GM21515 (cell line): ENCODE measurements at regions not wholly inside any gene's neighbourhood (a gene's known extent, or its start where the extent isn't known, plus 50 kb on each side); places are given as distances from the start of the nearest gene placed in this dataset.

Source experiments
- ATAC-seq: cut with Tn5 transposase; IDR thresholded peaks from one replicate; pipeline ENCODE4 v1.9.1; 2021; ENCODE audit not compliant: unreplicated experiment

DNA sequence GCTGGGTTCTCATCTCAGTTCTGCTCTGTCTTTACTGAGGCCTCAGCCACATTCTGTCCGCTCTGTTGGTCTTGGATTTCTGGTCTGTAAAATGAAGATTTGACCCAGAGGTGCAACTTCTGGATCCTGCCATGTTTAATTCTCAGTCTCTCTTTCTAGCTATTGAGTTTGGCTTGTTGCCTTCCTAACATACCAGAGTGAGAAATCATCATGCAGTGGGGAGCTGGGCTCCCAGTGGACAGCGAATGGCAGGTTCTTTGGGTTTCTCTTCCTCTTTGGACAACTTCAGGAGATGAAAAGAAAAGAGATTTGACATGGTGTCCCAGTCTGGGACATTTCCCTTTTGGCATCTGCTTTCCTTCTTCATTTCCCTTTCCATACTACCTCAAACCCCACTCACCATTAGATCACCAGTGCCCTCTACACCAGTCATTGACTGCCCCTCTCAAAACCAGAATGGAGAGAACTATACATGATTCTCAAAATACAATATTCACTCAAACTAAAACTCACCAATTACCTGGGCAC is 334.7 kb downstream of the ACTL7B start:
- no peak for ATAC-seq

DNA sequence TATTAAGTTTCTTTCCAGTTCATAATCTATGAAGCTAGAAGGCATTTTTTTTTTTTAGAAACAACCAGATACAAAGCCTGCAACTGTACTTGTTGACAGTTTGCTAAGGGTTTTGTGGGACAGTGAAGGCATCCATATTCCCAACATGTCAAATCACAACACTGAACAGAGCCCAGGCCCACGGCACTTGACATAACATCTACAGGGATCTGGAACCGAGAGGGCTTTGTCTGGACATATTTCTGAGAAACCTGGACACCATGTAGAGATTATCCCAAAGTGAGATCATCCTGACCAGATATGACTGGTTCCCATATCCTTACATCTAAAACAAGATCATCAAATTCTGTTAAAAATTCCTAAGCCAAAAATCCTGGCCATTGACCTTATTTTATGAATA is 336.3 kb downstream of the ACTL7B start:
- no peak for ATAC-seq

DNA sequence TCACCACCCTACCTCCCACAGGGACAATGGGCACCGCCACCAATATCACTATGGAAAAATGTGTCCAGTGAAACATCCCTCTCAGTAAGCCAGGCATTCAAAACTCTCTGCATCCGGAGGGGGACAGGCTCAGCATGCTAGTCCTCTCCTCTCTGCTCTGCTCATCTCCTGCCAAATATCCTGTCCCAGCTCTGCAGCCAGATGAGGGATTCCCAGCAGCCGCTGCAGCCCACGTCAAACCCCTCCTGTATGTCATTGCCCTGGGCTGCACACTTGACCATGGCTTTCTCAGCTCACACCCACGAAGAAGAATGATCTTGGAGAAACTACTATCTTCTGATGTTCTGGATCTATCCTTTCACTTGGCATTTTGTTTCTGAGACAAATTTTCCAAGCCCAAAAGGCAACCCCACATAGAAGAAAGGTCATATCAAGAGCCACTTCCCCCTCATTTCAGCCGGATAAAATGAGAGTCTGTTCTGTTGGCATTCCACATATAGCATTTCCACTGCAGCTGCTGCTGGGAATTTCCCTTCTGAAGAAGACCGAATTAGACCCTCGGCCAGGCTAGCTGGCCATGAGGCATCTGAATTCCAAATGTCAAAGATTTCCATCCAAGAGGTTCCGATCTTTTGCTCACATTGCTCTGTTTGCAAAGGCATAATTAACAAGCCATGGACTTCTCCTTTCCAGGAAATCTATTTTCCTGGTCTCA is 338.0 kb downstream of the ACTL7B start:
- no peak for ATAC-seq

DNA sequence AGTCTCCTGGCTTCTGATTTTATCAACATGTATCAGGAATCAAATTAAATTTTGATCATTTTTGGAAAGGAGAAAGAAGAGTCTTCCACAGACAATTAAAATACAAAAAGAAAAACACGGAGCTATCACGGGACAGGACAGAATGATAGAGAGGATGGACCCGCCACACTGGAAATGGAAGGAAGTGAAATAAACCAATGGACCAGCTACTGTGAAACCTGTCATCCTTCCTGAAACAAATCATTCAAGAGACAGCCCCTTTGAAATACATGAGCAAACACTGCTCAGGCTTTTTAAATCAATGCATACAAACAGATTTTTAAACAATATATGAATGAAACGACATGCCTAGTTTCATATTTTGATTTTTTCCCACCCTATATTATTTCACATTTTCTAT is 339.4 kb downstream of the ACTL7B start:
- no peak for ATAC-seq

DNA sequence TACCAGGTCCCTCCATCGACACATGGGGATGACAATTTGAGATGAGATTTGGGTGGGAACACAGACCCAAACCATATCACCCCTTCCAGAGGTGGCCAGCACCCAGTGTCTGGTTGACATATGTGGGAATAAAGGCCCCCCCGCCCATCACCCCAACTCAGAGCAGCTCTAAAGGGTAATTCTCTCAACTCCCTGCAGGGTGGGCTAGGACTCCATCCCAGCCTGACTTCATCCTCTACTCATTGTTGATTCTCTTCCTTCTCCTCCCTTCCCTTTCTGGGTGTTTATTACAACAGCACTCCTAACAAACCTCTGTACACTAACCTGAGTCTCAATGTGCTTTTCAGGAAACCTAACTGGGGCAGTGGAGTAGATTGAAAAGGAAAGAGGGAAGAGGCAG is 339.9 kb downstream of the ACTL7B start:
- ATAC-seq: no peak

DNA sequence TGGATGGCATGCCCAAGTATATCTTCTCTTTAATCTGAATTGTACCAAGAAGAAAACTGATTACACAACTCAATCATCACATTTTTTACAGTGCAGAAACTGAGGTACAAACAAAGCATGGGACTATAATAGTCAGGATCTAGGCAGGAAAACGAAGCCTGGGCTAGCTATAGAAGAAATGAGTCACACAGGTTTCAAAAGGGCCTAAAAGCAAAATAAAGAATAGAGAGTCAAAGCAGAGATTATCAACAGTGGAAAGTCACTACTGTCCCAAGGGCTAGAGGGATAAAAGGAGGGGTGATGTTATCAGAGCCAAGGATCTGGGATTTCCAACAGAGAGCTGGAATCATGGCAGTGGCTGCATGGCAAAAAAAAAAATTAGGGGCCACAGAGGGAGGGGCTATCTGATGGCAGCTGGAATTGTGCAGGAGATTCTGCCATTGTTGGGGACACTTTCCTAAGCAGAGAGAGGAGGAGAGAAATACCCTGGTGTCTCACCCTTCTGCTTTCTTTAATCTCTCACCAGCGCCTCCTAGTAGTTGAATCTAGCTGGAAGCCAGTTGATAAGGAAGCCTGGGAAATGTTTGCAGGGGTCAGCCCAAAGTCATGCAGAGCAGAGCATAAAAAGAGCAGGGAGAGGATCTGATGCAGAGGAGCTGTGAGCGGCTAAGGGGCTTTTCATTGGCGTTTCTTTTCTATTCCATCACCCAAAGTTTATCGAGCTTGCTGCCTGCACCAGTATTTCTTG is 343.2 kb downstream of the ACTL7B start:
- no peak for ATAC-seq

DNA sequence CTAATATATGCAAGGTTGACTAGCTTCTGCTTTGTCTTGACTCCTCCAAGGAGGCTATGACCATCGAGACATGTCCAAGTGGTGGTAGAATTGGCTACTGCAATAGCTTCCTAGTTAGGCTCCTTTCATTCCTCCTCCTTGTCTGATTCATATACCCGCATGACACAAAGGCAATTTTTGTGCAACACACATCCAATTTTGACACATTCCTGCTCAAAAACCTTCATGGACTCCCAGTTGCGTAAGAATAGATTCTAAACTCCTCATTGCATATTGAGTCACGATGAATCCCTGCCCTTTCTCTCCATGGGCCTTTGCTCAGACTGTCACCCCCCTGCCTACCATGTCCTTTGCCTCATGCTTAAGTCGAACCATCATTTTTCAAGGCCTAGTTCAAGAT is 344.5 kb downstream of the ACTL7B start:
- ATAC-seq: no peak

DNA sequence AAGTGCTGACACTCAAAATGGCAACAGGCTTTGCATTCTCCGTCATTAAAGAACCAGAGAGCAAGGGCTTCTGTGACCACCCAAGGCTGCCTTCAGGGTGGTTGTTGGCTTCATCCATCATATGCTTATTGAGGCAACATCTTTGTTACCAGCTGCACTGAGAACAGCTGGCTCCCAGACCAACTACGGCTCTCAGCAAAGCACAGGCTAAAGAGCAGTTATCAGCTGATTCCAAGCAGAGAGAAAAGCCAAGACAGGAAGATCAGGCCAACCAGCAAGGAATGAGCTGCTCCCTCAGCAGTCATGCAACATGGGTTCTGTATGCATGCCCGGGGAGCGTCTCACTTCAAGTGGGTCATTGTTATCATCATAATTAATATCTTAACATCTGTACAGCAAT is 358.9 kb downstream of the ACTL7B start:
- no peak for ATAC-seq

DNA sequence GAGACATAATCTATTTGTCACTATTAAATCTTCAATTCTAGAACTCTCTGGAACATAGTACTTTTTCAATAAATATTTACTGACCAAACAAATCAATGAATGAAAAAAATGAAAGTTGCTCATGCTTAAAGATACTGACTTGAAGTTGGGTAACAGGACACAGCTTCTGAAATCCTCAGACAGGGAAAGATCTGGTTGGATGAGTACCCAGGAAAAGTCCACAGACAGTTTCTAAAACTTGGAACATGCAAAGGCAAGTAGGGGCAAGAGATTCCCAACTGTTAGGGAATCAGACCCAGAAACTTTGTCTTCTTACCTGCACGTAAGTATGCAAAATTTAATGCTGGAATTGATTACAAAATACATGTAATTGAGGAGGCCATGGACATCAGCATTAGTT is 366.2 kb downstream of the ACTL7B start:
- no peak for ATAC-seq

DNA sequence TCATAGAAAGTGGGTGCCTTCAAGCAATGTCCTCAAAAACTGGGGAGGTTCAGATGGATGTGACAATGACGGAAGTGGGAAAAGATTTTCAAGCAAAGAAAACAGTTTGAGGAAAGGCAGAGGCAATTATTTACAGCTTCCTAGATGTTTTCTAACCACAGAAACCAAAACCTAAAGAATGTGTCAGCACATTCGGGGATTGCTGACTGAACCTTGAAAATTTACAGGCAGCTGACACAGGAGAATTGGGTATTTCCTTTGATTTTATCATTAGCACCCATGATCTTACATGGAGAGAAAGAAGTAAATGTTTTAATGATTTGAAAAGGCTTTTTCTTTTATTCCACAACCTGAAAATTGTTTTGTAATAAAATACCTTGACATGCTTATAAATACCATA is 369.0 kb downstream of the ACTL7B start:
- no peak for ATAC-seq

DNA sequence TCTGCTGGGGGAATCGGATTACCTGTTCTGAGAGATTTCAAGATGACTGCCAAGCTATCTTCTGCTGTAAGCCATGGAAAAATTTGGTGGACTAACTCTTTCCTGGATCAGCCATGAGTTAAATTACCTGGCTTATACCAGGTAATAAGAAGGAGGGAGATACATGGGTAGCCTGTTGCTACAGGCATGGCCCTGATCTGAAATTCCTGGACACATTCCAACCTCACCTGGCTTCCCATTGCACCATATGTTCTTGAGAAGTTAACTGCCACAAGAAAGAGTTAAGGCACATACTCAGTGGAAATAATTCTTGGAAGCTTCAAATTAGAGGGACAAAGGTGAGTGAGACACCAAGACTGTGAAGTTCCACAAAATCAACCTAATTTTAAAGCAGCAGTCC is 371.3 kb downstream of the ACTL7B start:
- no peak for ATAC-seq

DNA sequence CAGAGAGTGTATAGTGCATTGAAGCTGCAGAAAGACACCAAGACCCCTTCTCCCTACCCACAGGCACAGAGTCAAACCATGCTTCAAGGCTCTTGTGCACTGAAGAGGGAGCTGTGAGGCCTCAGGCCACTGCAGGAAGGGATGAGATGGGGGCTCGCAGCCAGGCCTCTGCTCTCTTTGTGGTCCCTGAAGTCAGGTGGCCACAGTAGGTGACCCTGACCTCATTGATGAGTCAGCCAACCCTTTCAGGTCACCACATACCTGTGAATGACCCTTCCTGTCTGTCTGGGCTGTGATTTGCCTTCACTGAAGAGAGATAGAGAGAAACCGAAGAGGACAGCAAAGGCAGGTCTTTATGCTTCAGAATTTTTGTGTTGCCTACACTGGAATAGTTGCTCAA is 372.1 kb downstream of the ACTL7B start:
- ATAC-seq: no peak

DNA sequence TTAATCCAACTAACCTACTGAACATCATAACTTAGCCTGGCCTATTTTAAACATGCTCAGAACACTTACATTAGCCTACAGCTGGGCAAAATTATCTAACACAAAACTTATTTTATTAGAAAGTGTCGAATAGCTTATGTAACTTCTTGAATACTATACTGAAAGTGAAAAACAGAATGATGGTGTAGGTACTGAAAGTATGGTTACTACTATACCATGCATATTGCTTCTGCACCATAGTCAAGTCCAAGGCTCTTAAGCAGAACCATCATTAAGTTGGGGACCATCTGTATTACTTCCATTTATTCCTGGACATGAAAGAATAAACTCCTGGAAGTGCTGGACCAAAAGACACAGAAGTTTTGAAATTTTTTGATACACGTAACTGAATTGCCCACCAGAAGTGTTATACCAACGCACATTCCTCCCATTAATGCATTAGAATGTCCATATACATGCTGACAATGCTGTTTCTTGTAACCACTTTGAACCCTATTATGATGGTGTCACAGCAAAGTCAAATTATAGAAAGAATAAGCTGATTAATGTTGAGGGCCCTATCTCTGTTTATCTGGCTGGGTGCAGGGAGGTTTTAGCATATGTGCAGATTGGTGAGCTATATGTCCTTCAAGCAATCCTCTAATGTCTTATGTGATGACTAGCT is 375.7 kb downstream of the ACTL7B start:
- no peak for ATAC-seq

DNA sequence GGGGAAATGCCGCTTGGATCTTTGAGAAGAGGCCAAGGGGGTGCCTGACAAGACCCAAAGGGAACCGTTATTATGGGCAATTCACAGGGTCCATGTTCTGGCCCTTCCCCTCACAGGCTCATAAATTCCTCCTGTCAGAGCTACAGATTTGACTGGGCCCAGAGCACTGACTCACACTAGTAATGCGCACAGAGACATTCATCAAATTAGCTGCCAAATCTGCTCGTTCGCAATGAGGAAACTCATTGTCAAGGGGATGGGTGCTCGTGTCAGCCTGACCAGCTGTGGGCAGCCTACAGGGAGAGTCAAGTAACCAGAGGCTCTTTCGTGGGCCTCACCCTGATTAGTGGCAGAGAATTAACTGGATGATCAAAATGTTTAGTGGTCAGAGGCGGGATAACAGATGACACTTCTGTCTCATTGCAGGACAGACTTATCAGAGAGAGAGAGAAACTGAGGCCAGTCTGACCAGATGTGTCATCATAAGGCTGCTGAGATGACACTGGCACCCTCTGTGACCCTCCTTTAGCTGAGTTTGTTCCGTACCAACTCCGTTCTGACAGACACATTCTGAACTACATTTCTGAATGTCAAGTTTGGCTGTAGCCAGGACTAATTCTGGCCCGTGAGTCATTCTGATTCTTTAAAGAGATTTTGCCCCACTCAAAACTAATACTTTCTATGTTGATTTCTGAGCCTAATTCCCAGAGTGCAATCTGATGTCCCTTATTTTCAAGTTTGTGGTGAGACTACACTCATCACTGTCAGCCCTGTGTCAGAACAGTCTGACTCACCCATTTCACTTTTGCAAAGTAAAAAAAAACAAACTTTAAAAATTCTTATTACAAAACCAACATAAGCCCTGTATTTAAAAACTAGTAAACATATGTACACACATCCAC is 377.1 kb downstream of the ACTL7B start:
- peak; percentile 63 for ATAC-seq

DNA sequence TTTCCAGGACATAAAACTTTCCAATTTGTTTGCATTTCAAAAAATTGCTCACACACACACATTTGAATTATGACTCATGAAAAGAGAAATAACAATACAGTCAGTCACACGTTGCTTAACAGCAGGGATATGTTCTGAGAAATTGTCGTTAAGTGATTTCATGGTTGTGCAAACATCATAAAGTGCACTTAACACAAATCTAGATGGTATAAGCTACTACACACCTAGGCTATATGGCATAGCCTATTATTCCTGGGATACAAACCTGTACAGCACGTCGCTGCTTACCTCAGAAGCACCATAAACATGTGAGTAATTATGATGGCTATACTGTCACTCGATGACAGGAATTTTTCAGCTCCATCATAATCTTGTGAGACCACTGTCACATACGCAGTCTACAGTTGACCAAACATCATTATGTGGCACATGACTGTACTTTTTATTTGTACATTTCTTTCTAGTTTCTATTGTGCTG is 378.2 kb downstream of the ACTL7B start:
- no peak for ATAC-seq

DNA sequence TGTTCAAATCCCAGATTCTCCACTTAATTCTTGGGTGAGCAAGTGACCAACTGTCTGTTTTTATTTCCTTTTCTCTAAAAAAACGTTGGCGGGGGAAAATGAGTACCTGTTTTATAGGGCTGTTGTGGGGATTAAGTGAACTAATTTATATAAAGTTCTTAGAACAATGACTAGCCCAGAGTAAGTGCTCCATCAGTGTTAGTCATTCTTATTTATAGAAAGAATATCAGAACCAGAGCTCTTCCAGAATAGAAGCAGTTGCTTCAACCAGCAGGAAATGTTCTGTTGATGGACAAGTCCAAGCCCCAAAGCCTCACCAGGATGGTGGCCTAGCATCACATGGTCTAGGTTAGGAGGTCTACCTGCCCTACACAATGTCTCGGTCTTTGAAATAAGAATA is 379.2 kb downstream of the ACTL7B start:
- ATAC-seq: no peak

DNA sequence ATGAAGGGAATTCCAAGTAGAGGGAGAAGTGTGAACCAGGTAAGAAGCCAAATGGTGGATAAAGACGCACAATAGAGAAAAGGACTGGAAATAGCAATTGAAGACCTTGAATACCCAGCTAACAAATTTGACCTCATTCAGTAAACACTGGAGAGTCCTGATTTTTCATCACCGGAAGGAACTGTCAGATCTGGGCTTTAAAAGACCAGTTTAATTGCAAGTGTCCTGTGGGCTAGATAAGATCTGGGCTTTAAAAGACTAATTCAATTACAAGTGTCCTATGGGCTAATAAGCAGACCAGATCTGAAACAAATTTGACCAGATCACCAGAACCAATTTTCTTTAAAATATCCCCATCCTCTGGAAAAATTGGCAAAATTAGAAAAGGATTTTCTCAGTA is 380.0 kb downstream of the ACTL7B start:
- ATAC-seq: no peak

DNA sequence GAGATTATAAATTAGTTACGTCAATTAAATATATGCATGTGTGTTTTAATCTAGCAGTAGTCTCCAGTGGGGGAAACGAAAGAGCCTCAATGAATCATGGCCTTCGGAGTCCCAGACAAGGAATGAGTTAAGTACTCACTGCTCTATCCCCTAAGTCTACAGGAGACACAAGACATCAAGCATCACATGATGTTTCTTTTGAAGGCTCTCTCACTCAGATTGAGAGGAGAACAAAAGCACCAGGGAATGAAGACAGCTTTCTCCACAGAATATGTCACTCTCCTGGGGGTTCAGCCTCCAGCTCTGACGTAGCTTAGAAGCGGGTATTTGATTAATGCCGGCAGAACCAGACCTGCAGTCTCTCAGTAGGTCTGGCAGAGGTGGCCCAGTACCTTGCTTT is 381.4 kb downstream of the ACTL7B start:
- ATAC-seq: no peak

DNA sequence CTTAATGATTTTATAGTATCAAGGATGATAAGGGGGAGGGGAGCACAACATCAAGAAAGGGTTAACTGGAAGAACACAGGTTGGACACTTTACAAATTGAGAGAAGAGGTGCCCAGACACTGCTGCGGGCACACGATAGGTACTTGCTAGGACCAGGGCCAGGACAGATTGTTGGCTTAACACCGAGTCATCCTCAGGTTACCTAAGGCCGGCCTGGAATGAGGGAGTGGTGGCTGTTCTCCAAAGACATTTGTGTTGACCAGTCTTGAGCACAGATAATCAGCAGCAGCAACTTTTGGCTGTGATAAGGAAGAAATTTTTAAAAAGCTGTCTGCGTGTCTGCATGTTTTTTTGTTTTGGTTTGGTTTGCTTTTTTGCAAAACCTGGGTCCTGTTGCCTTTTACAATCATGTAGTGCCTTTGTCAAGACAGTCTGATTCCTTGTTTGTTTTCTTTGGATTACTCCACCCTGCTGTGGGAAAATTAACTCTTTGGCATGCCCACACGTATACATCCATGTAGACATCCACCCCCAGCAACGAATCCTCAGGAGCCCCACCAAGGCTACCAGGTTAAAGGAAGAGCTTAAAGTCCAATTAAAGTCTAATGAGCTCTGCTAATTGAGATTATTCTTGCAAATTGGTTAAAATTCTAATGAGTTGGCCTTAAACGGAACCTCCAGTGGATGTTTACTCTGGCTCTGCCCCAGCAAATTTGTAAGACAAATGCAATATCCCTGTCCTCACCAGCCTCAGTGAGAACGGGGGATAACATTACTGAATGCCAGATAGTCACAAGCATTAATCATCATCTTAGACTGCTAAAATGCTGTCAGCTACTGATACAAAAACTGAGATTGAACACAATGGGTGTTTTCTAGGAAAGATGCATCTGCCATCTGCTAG is 382.3 kb downstream of the ACTL7B start:
- ATAC-seq: no peak

DNA sequence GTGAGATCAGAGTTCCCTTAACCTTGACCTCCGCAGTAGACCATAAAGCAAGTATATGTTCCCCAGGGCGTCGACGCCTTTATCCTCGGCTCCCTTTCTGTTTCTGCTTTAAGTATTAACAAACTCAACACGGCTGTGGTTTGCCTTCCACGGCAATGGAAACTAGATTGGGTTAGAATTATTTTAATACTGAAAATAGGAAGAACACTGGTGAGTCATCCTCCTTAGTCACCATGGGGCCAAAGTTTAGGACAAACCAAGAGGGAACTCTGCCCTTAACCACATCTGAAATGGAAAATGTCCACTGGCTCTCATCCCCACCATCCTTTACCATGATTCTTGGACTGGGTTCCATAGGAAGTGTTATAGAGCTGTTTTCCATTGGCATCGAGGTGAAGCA is 386.1 kb downstream of the ACTL7B start:
- no peak for ATAC-seq
